WTC11 (cell line): ENCODE measurements at regions not wholly inside any gene's neighbourhood (a gene's known extent, or its start where the extent isn't known, plus 50 kb on each side); places are given as distances from the start of the nearest gene placed in this dataset.

Experiments used
- ATAC-seq: fragments of 200-7000 bp; cut with Tn5 transposase; 2 replicates; pipeline ENCODE4 v1.10.0; 2021; ENCODE audit warnings: mild to moderate bottlenecking, moderate library complexity
- CTCF ChIA-PET: fragments of 300-600 bp; sonication (Branson Sonifier 250); formaldehyde crosslinking; loops from one replicate; lab custom pipeline; 2021; ENCODE audit warnings: antibody characterized with exemption; lab: Charles Lee
- POLR2A ChIA-PET: fragments of 350-600 bp; sonication (Branson Sonifier 250); formaldehyde crosslinking; loops from one replicate; lab custom pipeline; 2021; ENCODE audit warnings: antibody characterized with exemption; lab: Charles Lee
- DNase-seq: peaks from one replicate; pipeline ENCODE4 v3.0.0; 2021; ENCODE audit warnings: low spot score
- H3K27ac Mint-ChIP-seq: 2 replicates; pipeline ENCODE4 v1.8.0; 2021; ENCODE audit warnings: mixed read lengths
- H3K27me3 Mint-ChIP-seq: 2 replicates; pipeline ENCODE4 v1.8.0; 2021; ENCODE audit warnings: low read depth, mild to moderate bottlenecking, moderate library complexity, mixed read lengths
- H3K36me3 Mint-ChIP-seq: 2 replicates; pipeline ENCODE4 v1.8.0; 2021; ENCODE audit warnings: mixed read lengths
- H3K4me1 Mint-ChIP-seq: 2 replicates; pipeline ENCODE4 v1.8.0; 2022; ENCODE audit warnings: mixed read lengths
- H3K4me3 Mint-ChIP-seq: 2 replicates; pipeline ENCODE4 v1.8.0; 2021; ENCODE audit warnings: mild to moderate bottlenecking, moderate library complexity, mixed read lengths
- H3K9me3 Mint-ChIP-seq: 2 replicates; pipeline ENCODE4 v1.8.0; 2021; ENCODE audit warnings: mixed read lengths
- ARID4B ChIP-seq: sonication (generic); formaldehyde crosslinking; IDR thresholded peaks from 2 replicates; pipeline ENCODE4 v1.8.0; 2023; ENCODE audit warnings: missing genetic modification reagents, mild to moderate bottlenecking, borderline replicate concordance
- CREM ChIP-seq: sonication (generic); formaldehyde crosslinking; IDR thresholded peaks from 2 replicates; pipeline ENCODE4 v1.8.1; 2022; ENCODE audit warnings: mild to moderate bottlenecking, missing genetic modification reagents, moderate library complexity
- E2F5 ChIP-seq: sonication (generic); formaldehyde crosslinking; IDR thresholded peaks from 2 replicates; pipeline ENCODE4 v1.8.1; 2022; ENCODE audit warnings: mild to moderate bottlenecking, moderate library complexity, missing genetic modification reagents
- FOXJ3 ChIP-seq: sonication (generic); formaldehyde crosslinking; IDR thresholded peaks from 2 replicates; pipeline ENCODE4 v1.9.0; 2021; ENCODE audit warnings: missing genetic modification reagents, mild to moderate bottlenecking, borderline replicate concordance
- FOXK1 ChIP-seq: sonication (generic); formaldehyde crosslinking; IDR thresholded peaks from 2 replicates; pipeline ENCODE4 v1.8.0; 2022; ENCODE audit warnings: mild to moderate bottlenecking, moderate library complexity, missing genetic modification reagents
- GTF2I ChIP-seq: fragments of 250-450 bp; sonication (Bioruptor Pico); conservative IDR thresholded peaks from 2 replicates; pipeline ENCODE4 v1.4.0; 2021; ENCODE audit warnings: mild to moderate bottlenecking
- HMGA2 ChIP-seq: fragments of 250-450 bp; sonication (Bioruptor Pico); IDR thresholded peaks from 2 replicates; pipeline ENCODE4 v1.4.0; 2021; ENCODE audit warnings: mild to moderate bottlenecking, moderate library complexity
- KAT7 ChIP-seq: sonication (generic); formaldehyde crosslinking; IDR thresholded peaks from 2 replicates; pipeline ENCODE4 v1.8.1; 2023; ENCODE audit warnings: missing genetic modification reagents, mild to moderate bottlenecking, borderline replicate concordance
- MLX ChIP-seq: sonication (generic); formaldehyde crosslinking; IDR thresholded peaks from 2 replicates; pipeline ENCODE4 v1.8.1; 2023; ENCODE audit warnings: mild to moderate bottlenecking, missing genetic modification reagents, moderate library complexity
- MXD4 ChIP-seq: fragments of 250-450 bp; sonication (Bioruptor Pico); IDR thresholded peaks from 2 replicates; pipeline ENCODE4 v1.8.0; 2021; ENCODE audit warnings: mild to moderate bottlenecking, moderate library complexity, borderline replicate concordance
- MYBL2 ChIP-seq: sonication (generic); formaldehyde crosslinking; IDR thresholded peaks from 2 replicates; pipeline ENCODE4 v1.8.1; 2023; ENCODE audit warnings: mild to moderate bottlenecking, moderate library complexity, missing genetic modification reagents
- NR1H2 ChIP-seq: sonication (generic); formaldehyde crosslinking; IDR thresholded peaks from 2 replicates; pipeline ENCODE4 v1.9.0; 2021; ENCODE audit warnings: mild to moderate bottlenecking, moderate library complexity, missing genetic modification reagents
- PRDM15 ChIP-seq: sonication (generic); formaldehyde crosslinking; IDR thresholded peaks from 2 replicates; pipeline ENCODE4 v1.8.0; 2022; ENCODE audit warnings: missing genetic modification reagents
- PRRX2 ChIP-seq: fragments of 250-450 bp; sonication (Bioruptor Pico); IDR thresholded peaks from 2 replicates; pipeline ENCODE4 v1.8.0; 2021; ENCODE audit warnings: mild to moderate bottlenecking
- SMAD3 ChIP-seq: sonication (generic); formaldehyde crosslinking; IDR thresholded peaks from 2 replicates; pipeline ENCODE4 v1.8.0; 2022; ENCODE audit warnings: missing genetic modification reagents, mild to moderate bottlenecking, borderline replicate concordance
- TCF7 ChIP-seq: sonication (generic); formaldehyde crosslinking; IDR thresholded peaks from 2 replicates; pipeline ENCODE4 v1.8.0; 2022; ENCODE audit warnings: mild to moderate bottlenecking, low read depth, missing genetic modification reagents, moderate library complexity
- ZNF138 ChIP-seq: sonication (generic); formaldehyde crosslinking; conservative IDR thresholded peaks from 2 replicates; pipeline ENCODE4 v1.8.1; 2022; ENCODE audit warnings: mild to moderate bottlenecking, moderate library complexity, missing genetic modification reagents
- ZNF263 ChIP-seq: sonication (generic); formaldehyde crosslinking; IDR thresholded peaks from 2 replicates; pipeline ENCODE4 v1.8.1; 2022; ENCODE audit warnings: low read depth, mild to moderate bottlenecking, moderate library complexity, missing genetic modification reagents
- ZNF416 ChIP-seq: fragments of 250-450 bp; sonication (Bioruptor Pico); IDR thresholded peaks from 2 replicates; pipeline ENCODE4 v1.9.0; 2021; ENCODE audit warnings: mild to moderate bottlenecking, inconsistent platforms
- ZNF671 ChIP-seq: fragments of 250-450 bp; sonication (Bioruptor Pico); IDR thresholded peaks from 2 replicates; pipeline ENCODE4 v1.8.0; 2021; ENCODE audit warnings: mild to moderate bottlenecking
- ZSCAN18 ChIP-seq: fragments of 250-450 bp; sonication (Bioruptor Pico); IDR thresholded peaks from 2 replicates; pipeline ENCODE4 v2.1.2; 2022; ENCODE audit warnings: mild to moderate bottlenecking, moderate library complexity

- POLR2A ChIA-PET: no interaction called here
- H3K27me3 Mint-ChIP-seq: no peaks in the 10 kb centered on the region; the same call in 1 of the 2 replicates
Observed at GRCh38 chr14:62133776-62134550, 371.7 kb downstream of the SNAPC1 start.

GRCh38 chr14:62138593-62138992 is 376.4 kb downstream of the SNAPC1 start:
- POLR2A ChIA-PET: no interaction called here
- CTCF ChIA-PET: no interaction called here
- peaks cover 19% of the 10 kb centered on the region for H3K9me3 Mint-ChIP-seq
- DNase-seq (no peak), ATAC-seq (peak; percentile 39; the same call in 1 of the 2 replicates)
- no peaks in the 10 kb centered on the region; the same call in 1 of the 2 replicates for H3K27me3 Mint-ChIP-seq
- H3K4me1 Mint-ChIP-seq: peaks cover 9% of the 10 kb centered on the region
- no peak overlapping the region for H3K4me3 Mint-ChIP-seq
- peaks cover 4% of the 10 kb centered on the region; the same call in 1 of the 2 replicates for H3K36me3 Mint-ChIP-seq
- no peak overlapping the region for H3K27ac Mint-ChIP-seq
- TF ChIP-seq PRRX2 (CRISPR knock-in tag) (no peak), ZNF416 (no peak), NR1H2 (CRISPR knock-in tag) (no peak), GTF2I (CRISPR knock-in tag) (no peak), FOXJ3 (CRISPR knock-in tag) (no peak), ZNF671 (CRISPR knock-in tag) (no peak), ZNF263 (CRISPR knock-in tag) (no peak), PRDM15 (CRISPR knock-in tag) (no peak), ZSCAN18 (CRISPR knock-in tag) (no peak), FOXK1 (CRISPR knock-in tag) (no peak), MLX (CRISPR knock-in tag) (no peak), MXD4 (CRISPR knock-in tag) (no peak)

More at GRCh38 chr14:62133776-62134550, 371.7 kb downstream of the SNAPC1 start:
- ATAC-seq (no peak), DNase-seq (no peak)
- H3K9me3 Mint-ChIP-seq: peaks cover 19% of the 10 kb centered on the region
- CTCF ChIA-PET: no interaction called here
- TF ChIP-seq ZNF416: no peak
- no peak for TF ChIP-seq SMAD3 (CRISPR knock-in tag)
- H3K4me1 Mint-ChIP-seq: peaks cover 9% of the 10 kb centered on the region
- H3K4me3 Mint-ChIP-seq: no peak overlapping the region
- H3K36me3 Mint-ChIP-seq: peaks cover 4% of the 10 kb centered on the region; the same call in 1 of the 2 replicates
- no peak overlapping the region for H3K27ac Mint-ChIP-seq

- POLR2A ChIA-PET: no interaction called here
- H3K36me3 Mint-ChIP-seq: 0 out of 2 replicates have a peak, but pooled peaks cover 3% of the 10 kb centered on the region
- TF ChIP-seq ZNF138 (CRISPR knock-in tag): no peak
- TF ChIP-seq E2F5: no peak
- no peak for TF ChIP-seq TCF7
- no peak for TF ChIP-seq ARID4B (CRISPR knock-in tag)
- no peak for TF ChIP-seq CREM (CRISPR knock-in tag)
- no peak for TF ChIP-seq KAT7 (CRISPR knock-in tag)
- TF ChIP-seq MYBL2 (CRISPR knock-in tag): no peak
- TF ChIP-seq HMGA2: no peak
Observed at GRCh38 chr14:62141139-62141538, 378.9 kb downstream of the SNAPC1 start.

More at GRCh38 chr14:62141139-62141538, 378.9 kb downstream of the SNAPC1 start:
- ATAC-seq (no peak), DNase-seq (no peak)
- CTCF ChIA-PET: interaction anchor here (0.6 kb wide), 1 partner anchor 1056 kb away, joined by 3 read pairs; no protein-coding TSS in a partner anchor
- no peak overlapping the region for H3K4me3 Mint-ChIP-seq
- no peak overlapping the region for H3K27ac Mint-ChIP-seq
- peaks cover 5% of the 10 kb centered on the region for H3K4me1 Mint-ChIP-seq
- H3K27me3 Mint-ChIP-seq: no peaks in the 10 kb centered on the region; the same call in 1 of the 2 replicates
- H3K9me3 Mint-ChIP-seq: peaks cover 8% of the 10 kb centered on the region
